GM12891 (cell line): ENCODE measurements at regions not wholly inside any gene's neighbourhood (a gene's known extent, or its start where the extent isn't known, plus 50 kb on each side); places are given as distances from the start of the nearest gene placed in this dataset.

ENCODE experiments used
- DNase-seq: peaks from one replicate; pipeline ENCODE4 v3.0.0; 2011; ENCODE audit warnings: low spot score; ENCODE audit not compliant: insufficient read length
- FAIRE-seq: peaks from 2 replicates; lab custom pipeline; 2011; peaks lifted over from hg19 to GRCh38; lab: Jason Lieb, UNC
- PAX5 ChIP-seq: IDR thresholded peaks from 2 replicates; pipeline ENCODE4 v1.6.1; 2011; ENCODE audit warnings: low read length, moderate library complexity, mild to moderate bottlenecking; ENCODE audit not compliant: insufficient read depth, severe bottlenecking
- POLR2A ChIP-seq: IDR thresholded peaks from 2 replicates; pipeline ENCODE4 v1.6.1; 2011; ENCODE audit warnings: low read depth, low read length, control low read depth
- POLR2AphosphoS5 ChIP-seq: IDR thresholded peaks from 2 replicates; pipeline ENCODE4 v1.6.1; 2011; ENCODE audit warnings: low read depth, low read length, control low read depth
- POU2F2 ChIP-seq: IDR thresholded peaks from 2 replicates; pipeline ENCODE4 v1.6.1; 2011; ENCODE audit warnings: low read depth, mild to moderate bottlenecking, control low read depth, low read length, moderate library complexity
- SPI1 ChIP-seq: IDR thresholded peaks from 2 replicates; pipeline ENCODE4 v1.6.1; 2011; ENCODE audit warnings: low read depth, low read length, control low read depth
- TAF1 ChIP-seq: IDR thresholded peaks from 2 replicates; pipeline ENCODE4 v1.6.1; 2011; ENCODE audit warnings: low read depth, low read length, control low read depth

GRCh38 chrX:141975839-141976238, 72.1 kb downstream of the MAGEC1 start:
- FAIRE-seq: no peak
- no peak for DNase-seq

GRCh38 chrX:141969706-141970105, 66.0 kb downstream of the MAGEC1 start:
- TF ChIP-seq POLR2A: no peak
- TF ChIP-seq PAX5: no peak
- TF ChIP-seq POU2F2: no peak
- TF ChIP-seq POLR2AphosphoS5: no peak
- no peak for TF ChIP-seq TAF1
- TF ChIP-seq SPI1: no peak
- DNase-seq (no peak), FAIRE-seq (no peak)

More at GRCh38 chrX:141975839-141976238, 72.1 kb downstream of the MAGEC1 start:
- no peak for TF ChIP-seq POLR2A
- no peak for TF ChIP-seq SPI1
- TF ChIP-seq POU2F2: no peak
- TF ChIP-seq TAF1: no peak
- no peak for TF ChIP-seq PAX5
- TF ChIP-seq POLR2AphosphoS5: no peak

- FAIRE-seq: no peak
- TF ChIP-seq POLR2A (no peak), POLR2AphosphoS5 (no peak), TAF1 (no peak), POU2F2 (no peak), PAX5 (no peak), SPI1 (no peak)
- DNase-seq: no peak
Measured at GRCh38 chrX:141960578-141960977, 56.9 kb downstream of the MAGEC1 start.
